ENCODE measurements at regions not wholly inside any gene's neighbourhood (a gene's known extent, or its start where the extent isn't known, plus 50 kb on each side); places are given as distances from the start of the nearest gene placed in this dataset.

DNA sequence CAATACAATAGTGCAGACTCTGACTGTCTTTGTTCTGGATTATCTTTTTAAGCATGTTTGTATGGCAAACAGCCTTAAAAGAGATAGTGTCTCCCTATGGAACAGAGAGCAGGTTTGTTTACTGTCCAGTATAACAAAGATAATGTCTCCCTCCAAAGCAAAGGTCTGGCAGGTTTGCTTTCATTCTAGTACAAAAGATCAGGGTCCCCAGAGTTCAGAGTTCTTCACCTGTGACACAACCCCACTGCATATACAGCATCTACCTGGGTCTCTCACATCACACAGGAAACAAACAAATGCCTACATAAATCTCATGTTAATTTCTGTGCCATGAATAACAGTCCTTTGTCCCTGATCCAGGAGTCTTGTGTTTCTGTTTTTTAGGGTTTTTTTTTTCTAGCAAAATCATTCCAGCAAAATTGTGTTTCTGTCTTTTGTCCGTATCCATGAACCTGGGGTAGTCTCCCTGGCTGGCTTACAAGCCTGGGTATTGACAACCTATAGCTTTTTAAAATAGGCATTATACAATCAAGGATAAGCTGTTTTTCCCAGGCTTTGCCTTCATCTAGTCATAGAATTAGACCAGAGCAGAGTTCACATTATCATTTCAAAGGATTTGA is 89.4 kb upstream of the PTBP2 start:
- intact Hi-C loops (cut with DNase I; ENCODE audit: low total_unique reads), result no loop called here
- TF ChIP-seq EP300 (IDR thresholded peaks at IDR 0.05; ENCODE audit: low read depth) (no peak), POLR2A (IDR thresholded peaks at IDR 0.05) (no peak)
- TF ChIP-seq, protein P1, sequence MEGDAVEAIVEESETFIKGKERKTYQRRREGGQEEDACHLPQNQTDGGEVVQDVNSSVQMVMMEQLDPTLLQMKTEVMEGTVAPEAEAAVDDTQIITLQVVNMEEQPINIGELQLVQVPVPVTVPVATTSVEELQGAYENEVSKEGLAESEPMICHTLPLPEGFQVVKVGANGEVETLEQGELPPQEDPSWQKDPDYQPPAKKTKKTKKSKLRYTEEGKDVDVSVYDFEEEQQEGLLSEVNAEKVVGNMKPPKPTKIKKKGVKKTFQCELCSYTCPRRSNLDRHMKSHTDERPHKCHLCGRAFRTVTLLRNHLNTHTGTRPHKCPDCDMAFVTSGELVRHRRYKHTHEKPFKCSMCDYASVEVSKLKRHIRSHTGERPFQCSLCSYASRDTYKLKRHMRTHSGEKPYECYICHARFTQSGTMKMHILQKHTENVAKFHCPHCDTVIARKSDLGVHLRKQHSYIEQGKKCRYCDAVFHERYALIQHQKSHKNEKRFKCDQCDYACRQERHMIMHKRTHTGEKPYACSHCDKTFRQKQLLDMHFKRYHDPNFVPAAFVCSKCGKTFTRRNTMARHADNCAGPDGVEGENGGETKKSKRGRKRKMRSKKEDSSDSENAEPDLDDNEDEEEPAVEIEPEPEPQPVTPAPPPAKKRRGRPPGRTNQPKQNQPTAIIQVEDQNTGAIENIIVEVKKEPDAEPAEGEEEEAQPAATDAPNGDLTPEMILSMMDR (IDR thresholded peaks at IDR 0.05), result no peak
- Histone ChIP-seq H3K4me3 (no peak overlapping the region), H3K9me3 (no peaks in the 10 kb centered on the region), H3K36me3 (no peaks in the 10 kb centered on the region), H3K27me3 (no peaks in the 10 kb centered on the region), H3K4me1 (no peaks in the 10 kb centered on the region), H3K27ac (no peak overlapping the region)
- in situ Hi-C loops (cut with MboI; ENCODE audit: low pct_ligation_motif_present in 1 of 4, low pct_unique_long_range_greater_than_20kb in 1 of 4, low sequenced_read_pairs in 3 of 4), result no loop called here
- DNase-seq, result no peak
- 89% methylated on average over 1 of the region's 1 CpG; no CpG with 5 or more reads in 1 of the 2 donors for WGBS, 2 donors (ENCODE audit: low coverage in 1 of 2)

DNA sequence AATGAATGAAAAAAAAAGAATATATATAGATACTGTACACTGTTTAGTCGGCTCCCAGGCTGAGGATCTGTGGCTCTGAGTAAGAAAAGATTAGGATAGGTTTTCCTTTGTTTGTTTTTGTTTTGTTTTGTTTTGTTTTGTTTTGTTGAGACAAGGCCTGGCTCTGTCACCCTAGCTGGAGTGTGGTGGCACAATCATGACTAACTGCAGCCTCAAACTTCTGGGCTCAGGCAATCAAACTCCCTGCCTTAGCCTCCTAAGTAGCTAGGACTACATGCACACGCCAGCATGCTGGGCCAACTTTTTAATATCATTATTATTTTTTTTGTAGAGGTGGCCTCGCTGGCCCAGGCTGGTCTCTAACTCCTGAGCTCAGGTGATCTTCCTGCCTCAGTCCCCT is 87.9 kb upstream of the PTBP2 start:
- TF ChIP-seq, protein P1 (IDR thresholded peaks at IDR 0.05), result no peak
- no peak for TF ChIP-seq EP300 (IDR thresholded peaks at IDR 0.05; ENCODE audit: low read depth)
- TF ChIP-seq POLR2AphosphoS5 (IDR thresholded peaks at IDR 0.05), result no peak
- no peak for TF ChIP-seq POLR2A (IDR thresholded peaks at IDR 0.05)
- no peak for DNase-seq
- intact Hi-C loops (cut with DNase I; ENCODE audit: low total_unique reads), result no loop called here
- Histone ChIP-seq H3K4me3 (no peak overlapping the region), H3K9me3 (no peaks in the 10 kb centered on the region), H3K4me1 (no peaks in the 10 kb centered on the region), H3K36me3 (no peaks in the 10 kb centered on the region), H3K27me3 (no peaks in the 10 kb centered on the region), H3K27ac (no peak overlapping the region)
- in situ Hi-C loops (cut with MboI; ENCODE audit: low pct_ligation_motif_present in 1 of 4, low pct_unique_long_range_greater_than_20kb in 1 of 4, low sequenced_read_pairs in 3 of 4), result no loop called here
- 71 to 84% methylated on average over 2 to 3 of the region's 3 CpGs for WGBS, 2 donors (ENCODE audit: low coverage in 1 of 2)

DNA sequence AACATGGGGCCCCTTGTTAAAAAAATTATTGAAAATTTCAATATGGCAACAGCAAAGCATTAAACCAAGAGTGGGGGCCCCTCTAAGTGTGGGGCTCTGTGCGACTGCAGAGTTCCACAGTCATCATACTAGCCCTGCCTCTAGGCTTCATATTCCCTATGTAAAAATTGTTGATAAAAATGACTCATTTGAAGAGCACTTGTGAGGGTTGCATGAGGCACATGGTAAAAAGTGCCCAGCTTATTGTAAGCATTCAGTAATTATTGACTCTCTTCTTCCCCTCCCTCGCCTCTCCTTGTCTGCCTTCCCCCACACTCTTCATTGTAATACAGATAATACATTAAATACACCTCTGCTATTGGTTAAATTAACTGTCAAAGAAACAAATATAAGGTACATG is 86.7 kb upstream of the PTBP2 start:
- 77 to 90% methylated on average over 2 of the region's 2 CpGs for WGBS, 2 donors (ENCODE audit: low coverage in 1 of 2)
- intact Hi-C loops (cut with DNase I; ENCODE audit: low total_unique reads) (no loop called here), in situ Hi-C loops (cut with MboI; ENCODE audit: low pct_ligation_motif_present in 1 of 4, low pct_unique_long_range_greater_than_20kb in 1 of 4, low sequenced_read_pairs in 3 of 4) (no loop called here)
- H3K4me3 ChIP-seq, result no peak overlapping the region
- no peak overlapping the region for H3K27ac ChIP-seq
- no peaks in the 10 kb centered on the region for H3K27me3 ChIP-seq
- H3K9me3 ChIP-seq, result no peaks in the 10 kb centered on the region
- no peaks in the 10 kb centered on the region for H3K36me3 ChIP-seq
- TF ChIP-seq POLR2AphosphoS5 (IDR thresholded peaks at IDR 0.05), result no peak
- TF ChIP-seq, protein P1 (IDR thresholded peaks at IDR 0.05), result no peak
- no peak for TF ChIP-seq POLR2A (IDR thresholded peaks at IDR 0.05)
- TF ChIP-seq EP300 (IDR thresholded peaks at IDR 0.05; ENCODE audit: low read depth), result no peak
- no peaks in the 10 kb centered on the region for H3K4me1 ChIP-seq
- DNase-seq, result no peak

DNA sequence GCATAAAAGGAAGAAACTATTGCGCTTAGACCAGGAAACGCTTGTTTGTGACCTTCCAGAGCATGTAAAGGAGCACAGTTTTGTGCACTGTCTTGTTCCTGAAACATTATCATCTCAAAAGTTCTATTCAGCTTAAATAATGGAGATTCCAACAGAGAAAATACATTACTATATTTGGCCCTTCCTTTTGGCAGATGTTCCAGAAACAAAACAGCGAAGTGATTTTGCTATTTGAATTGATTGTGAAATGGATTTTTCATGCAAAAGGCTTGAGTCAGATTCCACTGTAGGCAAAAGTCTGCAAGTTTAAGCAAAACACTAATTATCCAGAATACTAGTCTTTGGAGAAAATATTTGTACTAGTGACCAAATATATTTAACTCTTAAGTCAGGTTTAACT is 80.3 kb upstream of the PTBP2 start:
- no peaks in the 10 kb centered on the region for H3K4me1 ChIP-seq
- in situ Hi-C loops (cut with MboI; ENCODE audit: low pct_ligation_motif_present in 1 of 4, low pct_unique_long_range_greater_than_20kb in 1 of 4, low sequenced_read_pairs in 3 of 4), result no loop called here
- H3K9me3 ChIP-seq, result no peaks in the 10 kb centered on the region
- H3K36me3 ChIP-seq, result no peaks in the 10 kb centered on the region
- TF ChIP-seq EP300 (IDR thresholded peaks at IDR 0.05; ENCODE audit: low read depth) (no peak), POLR2AphosphoS5 (IDR thresholded peaks at IDR 0.05) (no peak), POLR2A (IDR thresholded peaks at IDR 0.05) (no peak)
- TF ChIP-seq, protein P1 (IDR thresholded peaks at IDR 0.05), result no peak
- intact Hi-C loops (cut with DNase I; ENCODE audit: low total_unique reads), result no loop called here
- no peak for DNase-seq
- no peak overlapping the region for H3K4me3 ChIP-seq
- no peak overlapping the region for H3K27ac ChIP-seq
- no peaks in the 10 kb centered on the region for H3K27me3 ChIP-seq
- WGBS, 2 donors (ENCODE audit: low coverage in 1 of 2), result 83 to 92% methylated on average over 3 of the region's 3 CpGs
